Activated CD4-positive, alpha-beta T cell treated with anti-CD3 and anti-CD28 coated beads, Interleukin-10, Interleukin-2, amounts not matched to agents 100 ng/mL and 50 ng/mL, durations not matched to agents 16 hours and 8 hours (primary cell): ENCODE measurements at regions not wholly inside any gene's neighbourhood (a gene's known extent, or its start where the extent isn't known, plus 50 kb on each side); places are given as distances from the start of the nearest gene placed in this dataset.

Experiments used
- DNase-seq: peaks from one replicate; pipeline ENCODE4 v3.0.0-alpha.2; 2020

DNA sequence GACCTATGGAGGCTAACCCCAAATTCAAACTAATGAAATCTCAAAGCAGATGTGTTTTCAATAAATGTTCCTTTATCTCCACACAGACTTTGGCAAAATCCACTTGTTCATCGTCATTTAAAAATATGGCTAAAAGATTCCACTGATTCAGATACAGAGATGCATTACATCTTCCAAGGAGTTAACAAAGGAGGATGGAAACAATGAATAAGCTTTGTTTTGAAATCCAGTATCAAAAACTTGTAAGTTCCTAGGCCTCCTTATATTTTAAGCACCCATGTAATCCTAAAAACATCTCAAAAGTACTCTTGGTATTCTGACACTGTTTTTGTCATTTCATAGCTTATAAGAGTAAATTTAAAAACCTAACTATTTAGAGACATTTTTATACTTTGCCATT lies 345.6 kb upstream of the ACTBL2 start:
- DNase-seq: no peak

DNA sequence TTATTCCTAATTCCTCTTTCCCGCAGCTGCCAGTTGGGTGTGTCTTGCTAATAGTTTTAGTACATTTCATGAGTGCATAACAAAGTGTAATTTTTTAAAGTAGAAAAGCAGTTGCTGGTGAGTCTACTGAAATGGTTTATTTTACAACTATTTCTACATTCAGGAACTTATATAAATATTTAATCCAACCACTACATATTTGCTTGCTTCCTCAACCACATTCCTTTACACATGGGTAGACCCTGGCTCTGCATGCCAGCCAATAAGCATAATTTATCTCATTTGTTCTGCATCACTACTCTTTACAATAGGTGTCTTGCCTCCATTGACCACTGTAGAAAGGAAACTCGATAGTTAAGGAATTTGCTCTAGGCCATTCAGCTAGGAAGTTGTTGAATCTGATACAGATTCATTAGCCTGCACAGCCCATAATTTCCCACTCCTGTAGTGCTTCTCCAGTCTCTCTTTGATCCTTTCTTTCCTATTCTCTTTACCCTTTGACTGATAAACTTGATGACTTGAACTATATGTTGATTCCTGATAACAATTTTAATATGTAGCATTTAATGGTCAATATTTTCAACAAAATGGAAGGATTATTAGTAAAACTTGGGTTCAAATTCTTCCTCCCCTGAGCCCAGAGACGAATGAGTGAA lies 342.5 kb upstream of the ACTBL2 start:
- DNase-seq: no peak

GRCh38 chr5:57824623-57825022 lies 342.0 kb upstream of the ACTBL2 start:
- DNase-seq: no peak

GRCh38 chr5:57824047-57824446 lies 341.4 kb upstream of the ACTBL2 start:
- DNase-seq: no peak

GRCh38 chr5:57822651-57823050 lies 340.0 kb upstream of the ACTBL2 start:
- DNase-seq: no peak

- no peak for DNase-seq
Observed at GRCh38 chr5:57818397-57818796, 335.8 kb upstream of the ACTBL2 start.

GRCh38 chr5:57817924-57818323 lies 335.3 kb upstream of the ACTBL2 start:
- DNase-seq: no peak

DNA sequence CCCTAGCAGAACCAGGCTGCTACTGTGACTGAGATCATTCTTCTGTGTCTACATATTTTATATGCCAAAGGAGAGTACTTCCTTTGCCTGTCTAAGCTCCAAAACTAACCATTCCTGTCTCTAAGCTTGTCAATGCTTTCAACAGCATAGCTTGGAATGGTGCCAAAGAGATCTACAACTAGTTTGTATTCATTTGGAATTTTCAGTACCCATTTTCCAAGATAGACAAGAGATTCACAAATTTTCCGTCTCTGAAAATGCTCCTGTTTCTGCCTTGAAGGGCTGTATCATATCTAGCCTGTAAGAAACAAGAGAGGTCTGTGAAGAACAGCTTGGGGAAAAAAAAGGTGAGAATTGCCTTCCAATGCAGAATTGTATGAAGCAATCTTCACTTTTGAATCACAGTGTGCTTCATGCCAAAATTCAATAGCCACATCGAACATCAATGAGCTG lies 334.4 kb upstream of the ACTBL2 start:
- no peak for DNase-seq

GRCh38 chr5:57816108-57816507 lies 333.5 kb upstream of the ACTBL2 start:
- no peak for DNase-seq

GRCh38 chr5:57805732-57806131 lies 323.1 kb upstream of the ACTBL2 start:
- DNase-seq: no peak

DNA sequence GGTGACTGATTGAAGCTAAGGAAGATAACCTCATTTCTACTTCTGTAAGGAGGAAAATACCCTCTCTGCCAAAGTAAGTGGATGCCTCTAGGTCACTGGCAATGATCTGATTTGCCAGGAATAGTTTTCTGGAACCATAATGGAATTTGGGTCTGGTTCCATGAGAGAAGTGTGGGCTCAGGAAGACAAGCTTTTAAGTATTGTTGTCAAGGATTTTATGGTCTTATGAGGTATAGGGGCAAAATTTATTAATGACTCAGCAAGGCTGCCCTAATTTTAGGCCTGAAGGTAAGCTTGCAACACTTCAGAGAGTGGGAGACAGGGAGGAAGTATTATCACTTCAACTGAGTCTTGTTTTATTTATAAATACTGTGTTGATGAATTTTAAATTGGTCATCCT lies 322.6 kb upstream of the ACTBL2 start:
- no peak for DNase-seq

- DNase-seq: no peak
Observed at GRCh38 chr5:57804505-57804904, 321.9 kb upstream of the ACTBL2 start.

- DNase-seq: no peak
Observed at GRCh38 chr5:57804007-57804444, 321.4 kb upstream of the ACTBL2 start.

DNA sequence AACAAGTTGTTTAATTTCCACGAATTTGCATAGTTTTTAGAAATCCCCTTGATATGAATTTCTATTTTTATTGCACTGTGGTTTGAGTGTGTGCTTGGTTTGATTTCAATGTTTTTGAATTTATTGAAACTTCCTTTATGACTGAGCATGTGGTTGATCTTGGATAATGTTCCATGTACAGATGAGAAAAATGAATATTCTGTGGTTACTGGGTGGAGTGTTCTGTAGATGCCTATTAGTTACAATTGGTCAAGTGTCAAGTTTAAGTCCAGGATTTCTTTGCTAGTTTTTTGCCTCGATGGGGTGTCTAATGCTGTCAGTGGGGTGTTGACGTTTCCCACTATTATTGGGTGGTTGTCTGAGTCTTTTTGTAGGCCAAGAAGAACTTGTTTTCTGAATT lies 319.5 kb upstream of the ACTBL2 start:
- DNase-seq: no peak

DNA sequence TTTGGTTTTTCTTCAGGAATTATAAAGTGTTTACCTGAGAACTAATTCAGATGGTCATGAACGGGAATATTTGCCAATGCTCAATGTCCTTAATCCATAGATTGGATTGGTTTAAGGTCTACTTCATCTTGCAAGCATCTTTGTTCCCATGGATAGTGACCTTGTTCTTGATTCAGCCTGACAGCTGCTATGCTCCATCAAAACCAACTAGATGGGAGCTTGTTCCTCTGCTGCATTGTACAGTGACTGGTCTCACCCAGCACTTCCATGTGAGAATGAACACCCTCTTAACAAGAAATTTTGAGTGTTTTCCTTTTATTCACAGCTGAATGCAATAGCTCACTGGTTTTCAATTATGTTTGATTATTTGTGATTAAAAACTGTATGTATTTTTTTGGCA lies 312.6 kb upstream of the ACTBL2 start:
- no peak for DNase-seq

DNA sequence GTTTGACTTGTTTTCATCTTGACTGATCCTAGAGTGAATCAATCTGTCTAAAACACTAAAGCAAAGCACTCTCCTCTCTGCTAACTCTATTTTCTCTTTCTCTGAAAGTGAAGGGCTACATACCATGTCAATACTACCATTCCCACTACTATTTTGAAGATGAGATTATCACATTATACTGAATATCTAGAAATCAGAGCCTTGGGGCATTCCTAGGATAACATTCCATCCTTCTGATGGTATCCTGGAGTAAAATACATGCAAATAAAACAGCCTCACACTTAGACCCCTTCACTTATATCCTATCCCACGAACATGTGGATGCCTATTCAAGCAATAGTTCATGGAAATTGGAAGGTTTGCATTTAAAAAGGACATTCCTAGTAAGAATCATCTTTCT lies 309.3 kb upstream of the ACTBL2 start:
- no peak for DNase-seq

GRCh38 chr5:57785946-57786345 lies 303.3 kb upstream of the ACTBL2 start:
- DNase-seq: no peak

DNA sequence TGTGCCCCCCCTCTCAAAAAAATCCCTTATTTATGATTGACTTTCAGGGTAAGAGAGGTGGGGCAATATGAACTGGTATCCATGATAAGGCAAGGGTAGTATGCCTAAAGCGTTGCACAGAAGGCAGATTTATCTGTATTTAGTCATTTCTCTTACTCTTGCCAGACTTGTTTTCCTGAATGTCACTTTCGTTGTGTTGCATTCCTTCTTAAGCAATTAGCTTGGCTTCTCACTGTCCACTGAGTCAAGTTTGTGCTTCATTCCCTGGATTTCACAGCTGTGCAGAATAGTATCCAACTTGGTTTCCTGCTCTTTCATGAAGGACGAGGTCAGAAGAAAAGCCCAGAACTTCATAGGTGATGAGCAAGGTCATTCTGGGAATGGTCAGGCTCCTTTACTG lies 301.5 kb upstream of the ACTBL2 start:
- no peak for DNase-seq

GRCh38 chr5:57783693-57784092 lies 301.1 kb upstream of the ACTBL2 start:
- DNase-seq: no peak

DNA sequence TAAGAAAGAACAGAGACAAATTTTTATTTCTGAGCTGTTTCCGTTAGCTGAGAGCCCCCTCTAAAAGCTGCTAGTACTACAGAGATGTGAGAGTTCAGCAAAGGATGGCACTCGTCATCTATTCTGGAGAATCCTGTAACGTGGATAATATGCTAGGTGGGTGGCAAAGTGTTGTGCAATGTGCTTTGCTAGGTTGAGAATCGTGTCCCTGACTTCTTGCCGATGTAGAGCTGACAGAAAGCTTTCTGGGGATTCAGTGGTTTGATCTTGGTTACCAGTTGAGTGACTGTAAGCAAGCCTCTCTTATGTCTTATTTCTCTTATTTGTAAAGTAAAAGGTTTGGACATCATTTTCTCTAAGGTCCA lies 298.3 kb upstream of the ACTBL2 start:
- no peak for DNase-seq

GRCh38 chr5:57780306-57780960 lies 297.8 kb upstream of the ACTBL2 start:
- DNase-seq: no peak

GRCh38 chr5:57779383-57780223 lies 297.0 kb upstream of the ACTBL2 start:
- DNase-seq: peak; percentile 36

DNA sequence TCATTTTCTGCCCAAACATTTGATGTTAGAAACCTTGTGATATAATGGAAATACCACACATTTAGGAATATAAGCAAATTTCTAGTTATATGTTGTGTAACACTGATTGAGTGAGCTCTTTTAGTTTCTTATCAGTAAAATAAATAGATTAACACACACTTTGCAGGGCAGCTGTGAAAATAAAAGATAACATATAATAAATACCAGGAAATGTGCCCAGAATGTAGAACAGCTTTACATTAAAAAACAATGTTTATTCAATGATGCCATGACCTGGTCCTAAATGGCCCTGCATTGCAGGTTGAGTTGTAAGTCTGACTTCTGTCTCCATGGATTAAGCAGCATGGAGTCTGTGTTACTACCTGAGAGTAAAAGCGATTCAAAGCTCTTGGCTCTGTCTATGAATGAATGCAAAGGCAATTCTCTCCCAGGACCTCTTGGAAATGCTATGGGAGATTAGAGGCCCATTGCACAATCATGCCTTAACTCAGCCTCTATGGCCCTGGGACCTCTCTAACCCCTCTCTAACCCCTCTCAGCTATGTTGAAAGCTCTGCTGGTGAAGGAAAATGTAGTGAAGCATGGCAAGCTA lies 296.0 kb upstream of the ACTBL2 start:
- no peak for DNase-seq

- no peak for DNase-seq
Observed at GRCh38 chr5:57777174-57777581, 294.6 kb upstream of the ACTBL2 start.
